Left lung (tissue), 4 donors: ENCODE measurements at regions not wholly inside any gene's neighbourhood (a gene's known extent, or its start where the extent isn't known, plus 50 kb on each side); places are given as distances from the start of the nearest gene placed in this dataset.

Experiments used
- ATAC-seq: fragments of 200-7000 bp; cut with Tn5 transposase; one replicate; pipeline ENCODE4 v1.9.1; 2020; ENCODE audit warnings: moderate library complexity
- DNase-seq, 4 donors: peaks; one replicate each; pipeline ENCODE4 v3.0.0-alpha.2; 2013 to 2020
- H3K27ac ChIP-seq, 2 donors: fragments of 200-600 bp; sonication (generic) in 1 of 2; one replicate each; pipeline versions ENCODE4 v1.5.0 to v1.8.0; 2020 to 2021
- H3K27me3 ChIP-seq, 2 donors: fragments of 200-600 bp; sonication (generic) in 1 of 2; one replicate each; pipeline versions ENCODE4 v1.5.0 to v1.8.0; 2020 to 2021
- H3K36me3 ChIP-seq, 2 donors: fragments of 200-600 bp; sonication (generic) in 1 of 2; one replicate each; pipeline versions ENCODE4 v1.5.0 to v1.8.0; 2020 to 2021
- H3K4me1 ChIP-seq, 2 donors: fragments of 200-600 bp; one replicate each; pipeline ENCODE4 v1.8.0; 2021
- H3K4me3 ChIP-seq, 2 donors: fragments of 200-600 bp; sonication (generic) in 1 of 2; one replicate each; pipeline versions ENCODE4 v1.5.0 to v1.8.0; 2020 to 2021; ENCODE audit warnings: mild to moderate bottlenecking in 1 of 2
- H3K9me3 ChIP-seq, 2 donors: fragments of 200-600 bp; sonication (generic) in 1 of 2; one replicate each; pipeline versions ENCODE4 v1.5.0 to v1.8.0; 2020 to 2021
- CTCF ChIP-seq, 2 donors: fragments of 200-600 bp; sonication (generic) in 1 of 2; IDR thresholded peaks; one replicate each; pipeline versions ENCODE4 v1.5.0 to v1.8.0; 2021; ENCODE audit warnings: antibody characterized with exemption in 2 of 2
- intact Hi-C, 2 donors: fragments of 100-400 bp; cut with DNase I; formaldehyde crosslinking; loops; one replicate each; pipeline versions ENCODE4 v1.11.2 to v1.14.2; 2022
- donor health status: DM: no; HTN: yes; CAD: no.
- donor health status: DM: no; HTN: no; CAD: no.

- Histone ChIP-seq H3K4me1 (peaks cover 0 to 16% of the 10 kb centered on the region in 2 donors), H3K27ac (no peak overlapping the region), H3K36me3 (no peaks in the 10 kb centered on the region), H3K4me3 (no peak overlapping the region), H3K9me3 (peaks cover 0 to 4% of the 10 kb centered on the region in 2 donors), H3K27me3 (no peaks in the 10 kb centered on the region)
- DNase-seq (no peak), ATAC-seq (peak; percentile 70)
- TF ChIP-seq CTCF (IDR thresholded peaks at IDR 0.05): no peak
- intact Hi-C loops: no loop called here
Observed at GRCh38 chr10:7027913-7028808, 382.7 kb downstream of the SFMBT2 start.

- no peak for ATAC-seq
- intact Hi-C loops: no loop called here
- no peak overlapping the region for H3K4me3 ChIP-seq
- peaks cover 0 to 16% of the 10 kb centered on the region in 2 donors for H3K4me1 ChIP-seq
- H3K36me3 ChIP-seq: no peaks in the 10 kb centered on the region
- H3K27ac ChIP-seq: no peak overlapping the region
- no peak for DNase-seq
- peaks cover 0 to 5% of the 10 kb centered on the region in 2 donors for H3K9me3 ChIP-seq
- no peak for TF ChIP-seq CTCF (IDR thresholded peaks at IDR 0.05)
- H3K27me3 ChIP-seq: no peaks in the 10 kb centered on the region
Observed at GRCh38 chr10:7027237-7027912, 383.5 kb downstream of the SFMBT2 start.

GRCh38 chr10:7026818-7027217, 384.0 kb downstream of the SFMBT2 start:
- Histone ChIP-seq H3K4me3 (no peak overlapping the region), H3K27me3 (no peaks in the 10 kb centered on the region), H3K27ac (no peak overlapping the region), H3K9me3 (peaks cover 0 to 5% of the 10 kb centered on the region in 2 donors), H3K4me1 (peaks cover 0 to 16% of the 10 kb centered on the region in 2 donors), H3K36me3 (no peaks in the 10 kb centered on the region)
- TF ChIP-seq CTCF (IDR thresholded peaks at IDR 0.05): no peak
- intact Hi-C loops: no loop called here
- ATAC-seq (no peak), DNase-seq (no peak)

- Histone ChIP-seq H3K4me3 (no peak overlapping the region), H3K36me3 (no peaks in the 10 kb centered on the region), H3K4me1 (peaks cover 0 to 16% of the 10 kb centered on the region in 2 donors), H3K9me3 (peaks cover 0 to 5% of the 10 kb centered on the region in 2 donors), H3K27ac (no peak overlapping the region), H3K27me3 (no peaks in the 10 kb centered on the region)
- DNase-seq (no peak), ATAC-seq (no peak)
- intact Hi-C loops: no loop called here
- TF ChIP-seq CTCF (IDR thresholded peaks at IDR 0.05): no peak
Observed at GRCh38 chr10:7025296-7025695, 385.5 kb downstream of the SFMBT2 start.

GRCh38 chr10:7015457-7015856, 395.4 kb downstream of the SFMBT2 start:
- Histone ChIP-seq H3K36me3 (no peaks in the 10 kb centered on the region), H3K27me3 (no peaks in the 10 kb centered on the region), H3K9me3 (peaks cover 0 to 8% of the 10 kb centered on the region in 2 donors), H3K4me3 (no peak overlapping the region), H3K27ac (no peak overlapping the region), H3K4me1 (no peaks in the 10 kb centered on the region)
- no peak for ATAC-seq
- no peak for DNase-seq
- intact Hi-C loops: no loop called here
- no peak for TF ChIP-seq CTCF (IDR thresholded peaks at IDR 0.05)
